Gastroesophageal sphincter (tissue), 4 donors: ENCODE measurements at regions not wholly inside any gene's neighbourhood (a gene's known extent, or its start where the extent isn't known, plus 50 kb on each side); places are given as distances from the start of the nearest gene placed in this dataset.

Experiments used
- ATAC-seq: fragments of 150-250 bp; one replicate; pipeline ENCODE4 v1.9.1; 2016; ENCODE audit warnings: mild to moderate bottlenecking, moderate library complexity
- H3K27ac ChIP-seq, 4 donors: fragments of 200-600 bp; sonication (generic) in 3 of 4; 1 replicate in 3 of 4; 2 replicates in 1 of 4; pipeline ENCODE4 v1.5.1; 2016 to 2019
- H3K27me3 ChIP-seq: fragments of 200-600 bp; sonication (generic); one replicate; pipeline ENCODE4 v1.5.1; 2019
- H3K36me3 ChIP-seq, 2 donors: fragments of 200-600 bp; sonication (generic); one replicate each; pipeline ENCODE4 v1.5.1; 2019; ENCODE audit warnings: control low read depth in 1 of 2
- H3K4me1 ChIP-seq, 3 donors: fragments of 200-600 bp; sonication (generic); 1 replicate in 2 of 3; 2 replicates in 1 of 3; pipeline ENCODE4 v1.5.1; 2016 to 2019; ENCODE audit warnings: control low read depth in 2 of 3
- H3K4me3 ChIP-seq, 2 donors: fragments of 200-600 bp; sonication (generic); one replicate each; pipeline ENCODE4 v1.5.1; 2019; ENCODE audit warnings: mild to moderate bottlenecking in 1 of 2, moderate library complexity in 1 of 2
- H3K9me3 ChIP-seq, 3 donors: fragments of 200-600 bp; sonication (generic); one replicate each; pipeline ENCODE4 v1.5.1; 2017 to 2019; ENCODE audit warnings: control low read depth in 2 of 3
- EP300 ChIP-seq: sonication (generic); formaldehyde crosslinking; IDR thresholded peaks from one replicate; pipeline ENCODE4 v1.6.1; 2017; ENCODE audit warnings: antibody characterized with exemption, mild to moderate bottlenecking
- POLR2A ChIP-seq, 2 donors: fragments of 450-650 bp; IDR thresholded peaks; one replicate each; pipeline ENCODE4 v1.6.1; 2017; ENCODE audit warnings: antibody characterized with exemption in 2 of 2, mild to moderate bottlenecking in 2 of 2, moderate library complexity in 1 of 2
- POLR2AphosphoS5 ChIP-seq: sonication (generic); formaldehyde crosslinking; IDR thresholded peaks from one replicate; pipeline ENCODE4 v1.6.1; 2017; ENCODE audit warnings: antibody characterized with exemption
- WGBS, 2 donors: methylation state at CpG; one replicate each; pipeline ENCODE4 v1.1.5; 2018; ENCODE audit warnings: low coverage in 1 of 2; 5-methylcytosine and 5-hydroxymethylcytosine counted together
- TF ChIP-seq, protein P1 (sequence below), 4 experiments: fragments of 200-600 bp in 2 of 4; fragments of 450-650 bp in 2 of 4; sonication (generic) in 1 of 4; IDR thresholded peaks; one replicate each; pipeline ENCODE4 v1.5.1; 2017 to 2019; ENCODE audit warnings: antibody characterized with exemption in 4 of 4, mild to moderate bottlenecking in 2 of 4, moderate library complexity in 2 of 4

DNA sequence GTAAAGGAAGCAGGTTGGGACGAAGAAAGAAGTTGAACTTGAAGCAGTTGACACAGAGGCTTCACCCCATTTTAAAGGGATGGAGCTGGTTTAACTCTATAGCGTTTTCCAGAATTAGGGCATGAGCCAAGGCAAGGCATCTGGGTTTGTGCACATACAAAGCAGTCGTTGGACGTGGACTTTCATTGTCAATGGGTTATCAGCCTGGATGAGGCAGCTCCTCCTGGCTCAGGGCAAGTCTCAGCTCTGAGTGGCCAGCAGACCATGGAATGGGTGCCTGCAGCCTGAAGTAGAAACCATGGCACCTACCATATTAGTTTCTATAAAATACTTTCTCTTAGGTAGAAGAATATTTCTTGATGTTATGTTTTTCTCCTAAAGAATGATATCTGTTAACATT lies 163.8 kb upstream of the KCNK2 start:
- H3K27me3 ChIP-seq = no peaks in the 10 kb centered on the region

DNA sequence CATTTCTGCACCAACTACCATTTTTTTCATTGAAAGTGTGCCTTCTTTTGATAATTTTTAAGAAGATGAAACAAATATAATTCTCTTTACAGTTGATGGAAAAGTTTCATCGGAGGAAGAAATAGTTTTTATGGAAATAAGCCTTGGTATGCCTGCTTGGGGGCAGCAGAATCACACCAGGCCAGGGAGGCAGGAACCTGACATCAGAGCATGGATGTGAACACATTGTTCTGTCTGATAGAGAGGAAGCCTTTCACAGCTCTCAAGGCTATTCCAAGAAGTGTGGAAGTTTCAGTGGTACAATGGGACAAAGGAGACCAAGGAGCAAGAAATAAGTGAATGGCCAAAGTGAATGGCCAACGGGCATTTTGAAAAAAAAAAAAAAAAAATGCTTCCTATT lies 162.2 kb upstream of the KCNK2 start:
- TF ChIP-seq POLR2AphosphoS5 = no peak
- TF ChIP-seq POLR2A (IDR thresholded peaks at IDR 0.05) = no peak
- TF ChIP-seq EP300 = no peak
- TF ChIP-seq, protein P1, sequence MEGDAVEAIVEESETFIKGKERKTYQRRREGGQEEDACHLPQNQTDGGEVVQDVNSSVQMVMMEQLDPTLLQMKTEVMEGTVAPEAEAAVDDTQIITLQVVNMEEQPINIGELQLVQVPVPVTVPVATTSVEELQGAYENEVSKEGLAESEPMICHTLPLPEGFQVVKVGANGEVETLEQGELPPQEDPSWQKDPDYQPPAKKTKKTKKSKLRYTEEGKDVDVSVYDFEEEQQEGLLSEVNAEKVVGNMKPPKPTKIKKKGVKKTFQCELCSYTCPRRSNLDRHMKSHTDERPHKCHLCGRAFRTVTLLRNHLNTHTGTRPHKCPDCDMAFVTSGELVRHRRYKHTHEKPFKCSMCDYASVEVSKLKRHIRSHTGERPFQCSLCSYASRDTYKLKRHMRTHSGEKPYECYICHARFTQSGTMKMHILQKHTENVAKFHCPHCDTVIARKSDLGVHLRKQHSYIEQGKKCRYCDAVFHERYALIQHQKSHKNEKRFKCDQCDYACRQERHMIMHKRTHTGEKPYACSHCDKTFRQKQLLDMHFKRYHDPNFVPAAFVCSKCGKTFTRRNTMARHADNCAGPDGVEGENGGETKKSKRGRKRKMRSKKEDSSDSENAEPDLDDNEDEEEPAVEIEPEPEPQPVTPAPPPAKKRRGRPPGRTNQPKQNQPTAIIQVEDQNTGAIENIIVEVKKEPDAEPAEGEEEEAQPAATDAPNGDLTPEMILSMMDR (IDR thresholded peaks at IDR 0.05) = no peak
- Histone ChIP-seq H3K27ac (no peak overlapping the region), H3K9me3 (no peaks in the 10 kb centered on the region), H3K27me3 (no peaks in the 10 kb centered on the region), H3K4me3 (no peak overlapping the region), H3K4me1 (no peaks in the 10 kb centered on the region), H3K36me3 (no peaks in the 10 kb centered on the region)
- ATAC-seq = no peak
- 60 to 73% methylated on average over 2 of the region's 2 CpGs for WGBS, 2 donors

More for the DNA sequence above, 163.8 kb upstream of the KCNK2 start:
- WGBS, 2 donors = 56 to 60% methylated on average over 3 to 4 of the region's 4 CpGs
- no peak for ATAC-seq
- no peak overlapping the region for H3K4me3 ChIP-seq
- H3K36me3 ChIP-seq = no peaks in the 10 kb centered on the region
- no peaks in the 10 kb centered on the region for H3K9me3 ChIP-seq
- TF ChIP-seq POLR2A (IDR thresholded peaks at IDR 0.05) = no peak
- no peak for TF ChIP-seq EP300
- no peak for TF ChIP-seq POLR2AphosphoS5
- TF ChIP-seq, protein P1 (IDR thresholded peaks at IDR 0.05) = no peak
- H3K27ac ChIP-seq = no peak overlapping the region
- no peaks in the 10 kb centered on the region for H3K4me1 ChIP-seq

DNA sequence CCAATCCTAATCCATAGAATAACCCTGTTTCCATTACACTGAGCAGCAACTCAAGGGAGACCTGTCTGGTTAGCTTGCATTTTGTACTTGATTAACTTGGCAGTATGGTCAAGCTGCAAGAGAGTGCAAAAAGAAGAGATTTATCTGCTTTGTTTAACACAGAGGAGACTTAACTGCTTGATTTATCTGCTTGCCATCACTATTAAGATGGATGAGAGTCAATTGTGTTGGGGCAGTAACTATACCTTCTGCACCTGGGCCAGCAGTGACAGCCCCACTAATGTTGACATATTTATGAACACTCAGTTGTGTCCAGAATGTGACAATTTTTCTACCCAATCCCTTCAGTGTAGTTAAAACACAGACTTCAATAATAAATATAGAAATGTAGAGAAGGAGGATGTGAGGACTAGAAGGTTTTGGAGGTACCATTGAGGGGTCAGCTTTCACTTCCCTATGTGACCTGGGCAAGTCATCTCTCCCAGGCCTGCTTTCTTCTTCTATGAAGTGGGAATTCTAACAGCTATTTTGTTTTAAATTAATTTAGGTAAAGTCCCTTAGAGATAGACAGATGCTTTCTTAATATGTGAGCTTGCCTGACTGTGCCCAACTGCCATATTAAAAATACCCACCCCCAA lies 159.1 kb upstream of the KCNK2 start:
- no peak for TF ChIP-seq POLR2A (IDR thresholded peaks at IDR 0.05)
- TF ChIP-seq, protein P1 (IDR thresholded peaks at IDR 0.05) = no peak
- no peak for TF ChIP-seq POLR2AphosphoS5
- no peak for TF ChIP-seq EP300
- Histone ChIP-seq H3K27me3 (no peaks in the 10 kb centered on the region), H3K4me3 (no peak overlapping the region), H3K27ac (no peak overlapping the region), H3K4me1 (no peaks in the 10 kb centered on the region), H3K36me3 (no peaks in the 10 kb centered on the region), H3K9me3 (no peaks in the 10 kb centered on the region)
- no peak for ATAC-seq

DNA sequence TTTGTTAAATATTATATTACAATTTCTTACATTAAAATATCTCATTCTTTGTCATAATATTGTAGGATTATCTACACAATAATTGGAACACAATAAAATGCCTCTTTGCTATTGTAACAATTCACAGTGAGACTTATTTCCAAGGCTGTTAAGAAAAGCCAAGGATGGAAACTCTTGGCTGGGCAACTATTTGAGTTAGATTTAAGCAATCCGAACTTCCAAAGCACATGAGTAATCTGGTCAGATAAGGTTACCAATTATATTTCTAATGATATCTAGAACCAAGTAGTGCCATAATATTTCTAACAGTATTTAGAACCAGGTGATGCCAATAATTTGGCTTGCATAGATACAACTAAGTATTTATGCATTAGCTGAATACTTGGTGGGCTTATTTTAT lies 154.7 kb upstream of the KCNK2 start:
- Histone ChIP-seq H3K4me1 (no peaks in the 10 kb centered on the region), H3K9me3 (no peaks in the 10 kb centered on the region), H3K27ac (no peak overlapping the region), H3K4me3 (no peak overlapping the region), H3K27me3 (no peaks in the 10 kb centered on the region), H3K36me3 (no peaks in the 10 kb centered on the region)
- ATAC-seq = no peak
- 78% methylated on average over 1 of the region's 1 CpG; no CpG with 5 or more reads in 1 of the 2 donors for WGBS, 2 donors
- TF ChIP-seq, protein P1 (IDR thresholded peaks at IDR 0.05) = no peak
- TF ChIP-seq POLR2A (IDR thresholded peaks at IDR 0.05) (no peak), POLR2AphosphoS5 (no peak), EP300 (no peak)

DNA sequence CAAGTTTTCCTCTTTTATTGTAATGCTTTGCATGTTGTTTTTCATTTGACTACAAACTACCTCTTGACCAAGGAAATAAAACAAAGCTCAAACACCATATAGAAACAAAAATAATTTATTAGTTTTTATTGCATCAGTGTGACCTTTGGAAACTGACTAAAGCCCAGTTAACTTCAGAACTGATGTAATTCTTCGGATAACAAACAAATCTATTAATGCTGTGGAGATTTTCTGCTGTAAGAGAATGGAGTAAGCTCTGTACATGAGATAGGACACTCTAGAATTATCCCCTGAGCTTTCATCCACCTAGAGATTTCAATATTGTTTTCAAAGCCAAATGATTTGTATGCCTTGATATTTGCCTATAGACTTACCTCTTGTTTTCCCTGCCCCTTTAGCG lies 154.0 kb upstream of the KCNK2 start:
- H3K27ac ChIP-seq = no peak overlapping the region
- no peak for TF ChIP-seq POLR2AphosphoS5
- no peak for TF ChIP-seq POLR2A (IDR thresholded peaks at IDR 0.05)
- no peak for TF ChIP-seq EP300
- H3K4me3 ChIP-seq = no peak overlapping the region
- H3K9me3 ChIP-seq = no peaks in the 10 kb centered on the region
- WGBS, 2 donors = 78 to 88% methylated on average over 2 of the region's 2 CpGs
- ATAC-seq = no peak
- no peaks in the 10 kb centered on the region for H3K4me1 ChIP-seq
- H3K36me3 ChIP-seq = no peaks in the 10 kb centered on the region
- no peaks in the 10 kb centered on the region for H3K27me3 ChIP-seq
